Activated T-helper 1 cell treated with Interleukin-2 at 50 U/mL for 16 hours (primary cell): ENCODE measurements at regions not wholly inside any gene's neighbourhood (a gene's known extent, or its start where the extent isn't known, plus 50 kb on each side); places are given as distances from the start of the nearest gene placed in this dataset.
"Not testable (repeated sequence)": the region's sequence is repeated elsewhere in the genome, so short reads cannot be mapped to it uniquely, and the experiment has no call there.

Experiments used
- DNase-seq: peaks from one replicate; pipeline ENCODE4 v3.0.0-alpha.2; 2020; ENCODE audit warnings: low read depth

DNA sequence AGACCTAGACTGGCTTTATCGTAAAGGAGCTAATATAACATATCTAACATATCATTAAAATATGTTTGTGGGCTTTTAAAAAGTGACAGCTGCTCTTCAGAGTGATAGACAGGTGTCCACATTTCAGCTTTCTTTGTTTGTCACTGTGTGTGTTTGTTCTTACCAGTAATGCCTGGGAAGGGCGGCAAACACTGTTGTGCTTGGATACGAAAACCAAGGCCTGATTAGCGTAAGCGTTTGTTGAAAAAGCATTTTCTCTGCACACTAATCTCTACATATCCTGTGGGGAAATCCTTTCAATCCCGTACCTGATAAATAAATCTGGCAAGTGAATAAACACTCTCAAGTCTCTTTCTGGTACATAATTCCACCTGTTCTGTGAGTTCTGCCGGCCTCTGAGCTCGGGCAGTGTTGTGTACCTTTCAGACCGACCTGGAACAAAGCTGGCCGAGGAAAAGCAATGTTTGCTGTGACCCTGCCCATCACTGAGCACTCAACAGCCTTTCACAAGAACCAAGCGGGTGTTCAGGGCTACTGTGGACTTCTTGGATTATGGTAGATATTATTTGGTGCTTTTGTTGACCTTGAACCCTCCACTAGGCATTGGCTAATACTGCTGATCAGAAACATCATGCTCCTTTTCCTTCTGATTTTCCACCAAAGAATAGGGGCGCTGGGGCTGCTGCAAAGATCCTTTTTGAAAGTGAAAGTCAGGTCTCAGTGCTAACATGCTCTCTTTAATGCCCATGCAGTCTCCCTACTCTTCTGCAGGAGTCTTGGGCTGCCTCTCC, 100.4 kb downstream of the CD83 start:
- DNase-seq, result no peak

DNA sequence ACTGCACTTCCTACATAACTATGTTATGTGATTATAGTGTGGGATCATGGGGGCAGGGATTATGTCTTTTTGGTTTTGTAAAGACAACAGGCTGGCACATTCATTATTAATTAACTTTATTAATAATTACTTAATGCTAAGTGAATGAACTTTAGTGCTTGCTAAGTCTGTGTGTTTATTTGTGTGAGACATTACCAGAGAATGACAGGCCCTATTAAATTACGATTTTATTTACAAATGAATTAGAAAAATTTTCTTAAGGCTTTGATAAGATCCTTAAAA, 100.9 kb downstream of the CD83 start:
- DNase-seq, result no peak

DNA sequence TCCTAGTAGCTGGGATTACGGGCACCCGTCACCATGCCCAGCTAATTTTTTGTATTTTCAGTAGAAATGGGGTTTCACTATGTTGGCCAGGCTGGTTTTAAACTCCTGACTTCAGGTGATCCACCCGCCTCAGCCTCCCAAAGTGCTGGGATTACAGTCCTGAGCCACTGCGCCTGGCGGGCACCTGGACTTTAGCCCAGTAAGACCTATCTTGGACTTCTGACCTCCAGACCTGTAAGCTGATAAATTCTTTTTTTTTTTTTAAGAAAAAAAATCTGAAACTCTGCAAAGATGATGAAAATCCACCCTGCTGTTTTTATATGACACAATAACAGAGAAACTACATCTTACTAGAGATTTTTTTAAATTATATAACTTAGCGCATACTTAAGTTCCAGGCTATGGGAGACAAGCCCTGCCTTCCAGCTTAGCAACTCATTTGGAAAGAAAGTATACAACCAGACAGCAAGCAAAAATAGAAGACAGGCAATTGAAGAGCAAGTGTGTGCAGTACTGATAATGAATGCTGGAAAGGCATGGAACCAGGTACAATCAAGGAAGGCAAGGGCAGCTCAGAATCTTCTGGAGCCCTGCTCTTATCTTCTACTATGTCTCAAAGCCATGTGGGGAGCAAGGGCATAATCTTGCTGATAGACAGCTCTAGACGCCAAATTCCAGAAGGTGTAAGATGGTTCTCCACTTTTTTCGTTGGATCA, 104.2 kb downstream of the CD83 start:
- DNase-seq, result no peak

DNA sequence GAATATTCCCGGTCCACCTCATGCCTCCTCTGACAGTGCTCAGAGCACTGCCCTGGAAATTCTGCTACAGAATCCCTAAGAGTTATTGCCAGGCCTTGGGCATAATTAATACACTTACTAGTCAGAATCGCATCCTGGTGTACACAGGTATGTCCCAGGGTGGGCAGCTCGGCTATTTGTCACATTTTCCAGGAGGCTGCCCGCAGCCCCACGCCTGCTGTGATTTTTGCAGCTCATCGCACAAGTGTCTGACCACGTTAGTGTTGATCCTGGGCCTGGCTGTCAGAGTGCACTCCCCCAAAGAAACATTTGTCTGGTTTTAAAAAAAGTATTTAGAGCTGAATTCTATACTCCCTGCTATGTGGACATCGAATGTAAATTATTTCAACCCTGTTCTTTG, 105.4 kb downstream of the CD83 start:
- DNase-seq, result no peak

DNA sequence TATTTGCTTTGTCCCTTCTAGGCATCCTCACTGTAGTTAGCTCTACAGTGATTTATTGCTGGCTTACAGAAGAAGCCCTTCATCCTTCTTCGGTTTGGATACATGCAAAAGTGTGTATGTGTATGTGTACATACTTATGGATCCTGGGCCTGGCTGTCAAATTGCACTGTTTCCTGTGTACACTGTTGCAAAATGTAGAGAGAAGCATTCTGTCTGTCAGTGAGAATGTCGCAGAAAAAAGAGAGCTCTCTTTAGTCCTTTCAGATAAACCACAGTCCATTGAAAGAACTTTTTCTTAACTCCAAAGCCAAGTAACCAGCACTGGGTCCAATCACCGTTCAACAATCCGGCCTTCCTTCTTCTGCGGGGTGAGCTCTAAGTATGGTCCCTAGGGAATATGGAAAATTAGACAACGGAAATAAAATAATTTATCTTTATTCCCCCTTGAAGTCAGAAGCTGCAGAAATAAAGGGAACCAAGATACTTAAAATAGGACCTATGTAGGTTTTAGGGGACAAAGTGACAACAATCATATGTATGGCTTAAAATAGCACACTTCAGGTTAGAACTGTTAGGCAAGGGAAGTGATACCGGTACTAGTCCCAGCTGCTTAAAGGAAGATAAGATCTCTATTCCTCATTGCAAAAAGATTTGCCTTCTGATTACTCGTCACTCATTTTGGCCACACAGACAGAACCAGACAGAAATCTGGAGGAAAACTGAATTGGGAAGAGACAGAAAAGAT, 107.0 kb downstream of the CD83 start:
- DNase-seq, result no peak

DNA sequence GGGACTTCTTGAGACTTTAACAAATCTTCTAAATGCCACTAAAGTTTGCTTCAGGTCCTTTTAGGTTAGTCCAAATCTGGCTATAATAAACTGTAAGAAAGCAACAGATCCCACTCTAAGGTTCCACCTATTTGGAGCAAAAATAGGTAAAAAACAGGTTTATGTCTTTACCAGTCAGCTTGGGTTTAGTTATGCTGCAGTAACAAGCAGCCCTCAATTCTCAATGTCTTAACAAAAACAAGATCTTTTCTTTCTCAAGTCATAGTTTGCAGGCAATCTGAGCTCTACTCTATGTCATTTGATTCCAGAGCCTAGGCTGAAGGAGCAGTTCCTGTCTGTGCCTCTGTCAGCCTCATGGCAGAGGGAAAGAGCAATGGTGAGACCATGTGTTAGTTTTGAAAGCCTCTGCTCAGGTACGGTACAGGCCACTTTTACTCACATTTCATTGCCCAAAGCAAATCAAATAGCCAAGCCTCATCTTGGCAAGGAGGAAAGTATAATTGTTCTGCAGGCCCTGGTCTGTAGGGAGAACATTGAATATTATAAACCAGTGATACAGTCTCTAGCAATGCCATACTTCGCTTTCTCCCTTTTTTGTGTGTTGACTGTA, 108.6 kb downstream of the CD83 start:
- DNase-seq, result no peak

DNA sequence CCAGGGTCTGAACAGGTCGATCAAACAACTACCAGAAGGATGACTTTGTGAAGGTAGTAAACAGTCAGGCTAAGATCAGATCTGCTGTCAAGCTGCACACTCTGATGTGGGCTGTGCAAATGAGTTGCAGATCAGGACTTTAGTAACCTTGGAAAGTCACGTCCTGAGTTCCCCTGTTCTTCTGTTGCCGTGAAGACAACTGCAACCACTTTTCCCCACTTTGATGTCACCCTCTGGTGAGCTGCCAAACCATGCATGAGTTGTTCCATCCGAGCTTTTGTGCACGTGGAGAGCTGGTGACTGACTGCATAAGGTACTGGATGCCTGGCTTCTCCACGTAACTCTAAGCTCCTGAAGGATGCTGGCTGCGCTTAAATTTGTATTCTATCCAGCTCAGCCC, 111.0 kb downstream of the CD83 start:
- no peak for DNase-seq

DNA sequence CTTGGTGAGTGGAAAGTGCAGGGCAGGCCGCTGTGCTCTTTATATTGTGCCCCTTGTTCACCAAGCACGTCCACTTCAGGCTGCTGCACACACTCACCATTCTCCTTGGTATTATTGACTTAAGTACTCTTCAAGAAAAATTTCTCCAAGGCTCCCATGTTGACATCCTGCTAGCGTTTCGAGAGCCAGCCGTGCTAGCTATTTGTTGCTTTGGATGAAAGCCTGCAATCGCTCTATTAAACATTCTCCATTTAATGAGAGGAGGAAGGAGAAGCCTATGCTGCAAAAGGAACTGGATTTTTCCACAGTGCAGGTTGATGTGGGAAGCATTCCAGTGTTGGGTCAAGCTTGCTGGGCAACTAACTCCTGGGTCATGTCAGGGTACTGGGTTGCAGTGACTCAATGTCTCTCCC, 113.5 kb downstream of the CD83 start:
- no peak for DNase-seq

DNA sequence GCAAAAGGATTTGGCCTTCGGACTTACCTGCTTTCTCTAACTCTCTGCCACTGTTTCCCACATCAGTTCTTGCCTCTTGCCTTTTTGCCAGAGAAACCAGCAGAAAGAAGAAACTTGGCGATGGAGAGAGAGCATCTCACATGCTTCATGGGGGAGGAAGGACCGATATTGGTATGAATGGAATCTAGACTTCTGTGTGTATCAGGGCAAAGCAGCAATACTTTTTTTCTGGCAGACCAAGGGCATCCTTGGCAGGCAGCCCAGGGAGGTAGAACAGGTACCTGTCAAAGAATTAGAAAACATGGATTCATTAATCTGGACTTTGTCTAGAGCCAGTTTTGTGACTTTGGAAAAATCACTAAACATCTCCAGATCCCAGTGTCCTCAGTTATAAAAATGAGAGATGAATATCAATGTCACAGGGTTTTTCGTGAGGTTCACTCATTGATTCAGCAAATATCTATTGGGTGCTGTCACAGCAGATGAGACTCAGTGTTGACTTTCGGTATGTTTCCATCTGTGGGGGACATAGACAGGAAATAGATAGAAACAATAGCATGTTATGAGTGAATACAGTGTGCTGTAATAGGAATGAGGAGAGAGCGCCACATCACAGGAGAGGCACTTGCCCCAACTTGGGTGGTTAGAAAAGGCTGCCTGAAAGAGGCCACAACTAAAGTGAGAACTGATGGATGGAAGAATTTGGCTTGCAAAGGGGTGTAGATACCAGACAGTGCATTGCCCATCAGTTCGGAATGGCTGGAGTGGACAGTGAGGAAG, 114.1 kb downstream of the CD83 start:
- DNase-seq, result no peak

DNA sequence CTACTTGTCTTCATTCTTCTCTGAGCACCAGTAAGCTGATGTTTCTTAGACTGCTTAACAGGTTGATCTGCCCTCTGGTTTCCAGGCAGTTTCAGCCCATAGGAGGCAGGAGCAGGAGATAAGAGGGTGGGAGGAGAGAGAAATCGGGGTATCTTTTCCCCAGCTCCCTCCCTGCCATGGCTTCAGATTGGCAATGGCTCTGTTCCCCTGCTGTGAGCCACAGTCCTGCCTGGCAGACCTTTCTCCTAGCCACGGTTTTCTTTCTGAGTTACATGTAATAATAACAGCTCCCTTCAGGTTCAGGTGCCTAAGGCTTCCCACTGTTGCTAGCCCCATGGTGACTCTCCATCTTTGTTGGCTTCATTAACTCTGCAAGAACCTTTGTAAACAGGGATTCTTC, 115.3 kb downstream of the CD83 start:
- DNase-seq, result no peak

DNA sequence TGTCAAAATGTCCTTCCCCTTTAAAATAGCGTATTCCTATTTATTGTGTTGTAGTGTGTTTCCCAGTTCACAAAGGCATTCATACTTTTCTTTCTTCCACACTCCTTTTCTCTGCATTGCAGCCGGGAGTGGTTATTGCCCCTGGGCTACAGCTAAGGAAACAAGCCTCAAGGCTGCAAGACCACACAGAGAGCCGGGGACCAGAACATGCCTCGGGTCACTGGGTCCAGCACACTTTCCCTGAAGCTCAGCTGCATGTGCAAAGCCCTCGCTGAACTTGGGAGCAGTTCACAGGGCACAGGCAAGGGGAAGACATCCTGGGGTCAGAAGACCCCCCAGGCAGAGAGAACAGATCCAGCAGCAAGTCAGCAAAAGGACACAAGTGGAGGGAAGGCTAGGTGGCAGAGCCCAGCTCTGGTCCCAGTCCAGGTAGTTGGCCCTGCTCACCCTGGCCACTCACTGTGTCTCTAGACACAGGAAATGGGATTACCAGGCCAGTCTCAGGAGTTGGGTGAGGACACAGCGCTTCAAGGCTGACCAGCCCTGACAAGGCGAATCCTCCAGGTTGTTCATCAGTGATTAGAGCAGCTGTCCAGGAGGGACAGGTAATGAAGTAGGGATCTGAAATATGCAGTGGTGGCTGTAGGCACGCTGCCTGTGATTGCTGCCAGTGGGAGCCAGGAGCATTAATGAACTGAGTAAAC, 118.2 kb downstream of the CD83 start:
- no peak for DNase-seq

DNA sequence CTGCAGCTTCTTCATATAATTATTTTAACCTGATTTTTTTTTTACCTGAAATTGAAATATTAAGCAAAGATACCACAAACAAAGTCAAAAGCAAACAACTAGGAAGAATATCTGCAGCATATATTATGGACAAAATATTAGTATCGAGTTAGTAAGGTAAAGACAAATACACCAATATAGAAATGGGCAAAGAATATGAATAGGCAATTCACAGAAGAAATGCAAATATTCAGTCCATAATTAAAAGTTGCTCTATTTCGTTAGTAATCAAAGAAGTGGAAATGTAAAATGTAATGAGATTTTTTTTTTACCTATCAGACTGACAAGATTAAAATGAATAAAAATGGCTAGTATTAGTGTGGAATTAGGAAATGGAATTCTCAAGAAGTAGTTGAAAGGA, 121.5 kb downstream of the CD83 start:
- no peak for DNase-seq

DNA sequence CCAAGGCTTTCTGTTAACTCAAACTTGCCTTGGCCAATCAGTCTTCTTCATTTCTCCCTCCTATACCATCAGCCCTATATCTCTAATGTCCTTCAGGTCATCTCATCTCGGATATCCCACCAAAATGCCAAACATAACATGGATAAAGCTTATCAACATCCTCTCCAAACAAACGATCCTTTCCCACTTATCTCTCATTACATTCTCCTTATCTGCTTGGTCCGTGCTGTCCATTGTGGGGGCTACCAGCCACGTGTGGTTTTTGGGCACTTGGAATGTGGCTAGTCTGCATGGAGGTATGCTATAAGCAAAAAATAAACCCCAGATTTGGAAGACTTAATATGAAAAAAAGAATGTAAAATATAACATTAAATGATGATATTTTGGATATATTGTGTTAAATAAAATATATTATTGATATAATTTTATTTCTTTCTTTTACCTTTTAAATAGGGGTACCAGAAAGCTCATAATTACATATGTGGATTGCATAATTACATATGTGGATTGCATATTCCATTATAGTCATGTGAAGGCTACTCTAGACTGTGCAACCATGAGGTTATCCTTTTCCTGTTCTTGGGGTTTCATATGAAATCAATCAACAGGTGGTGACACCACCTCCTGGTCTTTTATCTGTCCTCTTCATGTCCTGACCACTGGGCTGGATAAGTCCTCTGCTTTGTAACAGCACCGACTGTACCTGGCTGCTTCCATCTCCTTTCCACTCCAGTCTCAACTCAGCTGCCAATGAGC, 123.0 kb downstream of the CD83 start:
- DNase-seq, result no peak

DNA sequence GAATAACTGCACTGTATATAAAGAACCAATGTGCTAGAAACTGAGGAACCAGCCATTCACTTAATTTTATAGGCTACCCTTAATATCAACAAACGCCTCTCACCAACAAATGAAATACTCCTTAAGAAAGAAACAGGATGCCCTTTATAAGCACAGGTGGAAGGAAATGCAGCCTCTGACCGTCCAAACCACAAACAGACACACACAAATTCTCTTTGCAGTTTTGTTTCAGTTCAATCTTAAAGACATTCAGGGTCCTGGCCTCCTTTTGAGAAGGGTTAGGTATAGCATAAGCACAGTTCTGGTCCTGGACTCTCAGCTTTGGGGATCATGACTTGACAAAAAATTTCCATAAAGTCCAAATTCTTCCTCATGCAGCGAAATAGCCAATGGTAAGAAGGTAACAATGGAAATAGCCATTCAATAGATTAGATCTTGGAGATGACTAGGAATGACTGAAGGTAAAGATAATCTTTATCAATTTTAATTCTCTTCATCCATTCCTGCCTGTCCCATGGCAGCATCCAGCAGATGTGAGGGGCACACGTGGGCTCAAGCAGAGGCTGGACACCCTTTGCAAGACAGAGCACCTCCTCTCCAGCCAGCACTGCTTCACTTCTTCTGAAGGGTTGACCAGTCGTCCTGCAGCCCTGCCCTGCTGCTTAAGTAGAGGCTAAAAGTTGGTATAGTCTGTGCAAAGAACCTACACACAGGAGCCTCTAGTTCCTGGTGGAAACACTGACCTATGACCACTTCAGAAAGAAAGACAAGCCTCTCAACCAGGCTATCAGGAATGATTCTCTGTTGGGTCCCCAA, 123.9 kb downstream of the CD83 start:
- no peak for DNase-seq

DNA sequence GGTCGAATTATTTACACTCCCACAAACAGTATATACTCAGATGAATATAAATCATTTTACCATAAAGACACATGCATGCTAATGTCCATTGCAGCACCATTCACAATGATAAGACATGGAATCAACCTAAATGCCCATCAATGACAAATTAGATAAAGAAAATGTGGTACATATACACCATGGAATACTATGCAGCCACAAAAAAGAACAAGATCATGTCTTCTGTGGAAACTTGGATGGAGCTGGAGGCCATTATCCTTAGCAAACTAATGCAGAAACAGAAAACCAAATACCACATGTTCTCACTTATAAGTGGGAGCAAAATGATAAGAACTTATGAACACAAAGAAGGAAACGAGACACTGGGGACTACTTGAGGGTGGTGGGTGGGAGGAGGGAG, 125.3 kb downstream of the CD83 start:
- DNase-seq, result not testable (repeated sequence)

DNA sequence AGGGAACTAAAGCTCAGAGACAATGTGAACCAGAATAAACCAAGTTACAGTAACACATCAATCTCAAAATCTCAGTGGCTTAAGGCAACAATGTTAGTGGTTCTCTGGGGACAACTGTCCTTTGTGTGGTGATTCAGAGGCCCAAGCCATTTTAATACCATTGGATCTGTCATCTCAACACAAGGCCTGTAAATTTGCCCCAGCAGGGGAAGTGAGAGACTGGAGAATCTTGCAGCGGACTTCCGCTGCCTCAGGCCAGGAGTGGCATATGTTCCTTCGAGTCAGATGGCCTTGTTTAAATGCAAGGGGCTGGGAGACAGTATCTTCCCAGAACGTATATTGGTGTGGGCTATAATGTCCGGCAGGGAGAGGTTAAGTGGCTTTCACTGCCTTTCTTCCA, 126.0 kb downstream of the CD83 start:
- DNase-seq, result no peak

DNA sequence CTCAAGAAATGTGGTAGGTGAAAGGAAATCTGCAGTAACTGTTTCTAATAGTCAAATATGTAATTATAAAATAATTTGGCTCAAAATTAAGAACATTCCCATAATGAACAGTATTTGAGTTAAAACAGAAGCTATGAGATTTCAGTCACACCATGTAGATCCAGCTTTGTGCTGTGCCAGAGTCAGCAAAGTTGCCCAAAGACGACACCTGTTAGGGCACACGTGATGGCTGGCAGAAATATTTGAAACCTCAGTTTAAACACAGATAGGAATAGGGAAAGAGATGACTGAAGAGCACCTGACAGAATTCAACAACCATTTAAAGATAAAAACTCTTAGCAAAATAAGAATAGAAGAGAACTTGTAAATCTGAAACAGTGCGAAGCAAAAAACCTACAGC, 129.3 kb downstream of the CD83 start:
- DNase-seq, result no peak

DNA sequence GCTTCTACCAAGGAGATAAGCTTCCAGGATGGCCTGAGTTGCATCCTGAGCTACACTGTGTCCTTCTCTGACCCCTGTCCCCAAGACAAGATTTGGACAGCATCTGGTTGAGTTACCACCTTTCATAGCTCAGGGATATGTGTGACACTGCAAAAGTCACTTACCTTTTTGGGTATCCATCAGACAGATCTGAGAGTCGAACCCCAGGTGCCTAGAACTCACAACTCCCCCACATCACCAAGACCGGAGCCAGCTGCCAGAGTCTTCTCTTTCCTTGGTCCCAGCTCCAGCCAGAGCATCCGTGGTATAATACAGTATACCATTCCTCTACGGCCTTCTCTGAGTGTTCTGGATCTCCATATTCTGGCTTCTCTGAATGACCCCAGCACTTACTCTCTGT, 133.0 kb downstream of the CD83 start:
- no peak for DNase-seq

DNA sequence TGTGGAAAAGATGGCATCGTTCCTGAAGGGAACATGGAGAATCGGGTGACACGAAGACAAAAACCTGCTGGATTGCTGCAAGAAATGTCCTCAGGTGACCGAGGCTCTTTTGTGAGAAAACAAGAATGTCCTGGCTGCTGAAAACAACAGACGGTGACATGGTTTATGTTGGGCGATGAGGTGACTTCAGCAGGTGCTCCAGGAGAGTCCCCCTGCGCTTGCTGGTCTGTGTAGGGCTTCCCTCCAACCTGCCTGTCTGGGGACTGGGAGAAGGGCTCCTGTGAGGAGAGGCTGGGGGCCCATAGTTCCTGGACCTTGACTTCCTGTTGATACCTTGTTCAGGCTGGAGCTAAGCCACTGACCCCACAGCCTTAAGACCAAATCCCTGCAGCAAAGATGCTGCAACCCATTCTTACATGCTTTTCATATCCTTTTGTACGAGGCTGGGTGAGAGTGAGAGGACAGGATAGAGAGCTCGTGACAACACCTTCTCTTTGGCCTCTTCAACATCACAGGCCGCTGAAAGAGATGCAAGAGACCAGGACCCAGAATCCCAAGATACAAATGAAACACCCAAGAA, 134.8 kb downstream of the CD83 start:
- DNase-seq, result no peak
